ENCODE measurements at regions not wholly inside any gene's neighbourhood (a gene's known extent, or its start where the extent isn't known, plus 50 kb on each side); places are given as distances from the start of the nearest gene placed in this dataset.

DNA sequence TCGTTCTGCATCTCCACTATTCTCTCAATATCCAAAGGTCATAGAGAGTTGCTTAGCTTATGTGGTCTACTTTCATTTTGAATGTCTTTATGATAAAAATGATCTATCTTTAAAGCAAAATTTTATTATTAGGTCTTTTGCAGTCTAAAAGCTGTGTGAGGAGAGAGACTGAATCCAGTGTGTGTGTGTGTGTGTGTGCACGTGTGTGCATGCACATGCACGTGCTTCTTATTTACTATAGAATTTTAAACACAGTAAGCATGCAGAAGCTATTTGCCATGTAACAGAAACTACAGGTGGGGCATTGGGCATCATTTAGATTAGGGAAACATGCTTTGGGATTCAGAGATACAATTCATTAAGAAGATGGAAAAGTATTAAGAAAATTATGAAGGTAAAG lies 136.0 kb upstream of the SPRY2 start:
- TF ChIP-seq, protein P1, sequence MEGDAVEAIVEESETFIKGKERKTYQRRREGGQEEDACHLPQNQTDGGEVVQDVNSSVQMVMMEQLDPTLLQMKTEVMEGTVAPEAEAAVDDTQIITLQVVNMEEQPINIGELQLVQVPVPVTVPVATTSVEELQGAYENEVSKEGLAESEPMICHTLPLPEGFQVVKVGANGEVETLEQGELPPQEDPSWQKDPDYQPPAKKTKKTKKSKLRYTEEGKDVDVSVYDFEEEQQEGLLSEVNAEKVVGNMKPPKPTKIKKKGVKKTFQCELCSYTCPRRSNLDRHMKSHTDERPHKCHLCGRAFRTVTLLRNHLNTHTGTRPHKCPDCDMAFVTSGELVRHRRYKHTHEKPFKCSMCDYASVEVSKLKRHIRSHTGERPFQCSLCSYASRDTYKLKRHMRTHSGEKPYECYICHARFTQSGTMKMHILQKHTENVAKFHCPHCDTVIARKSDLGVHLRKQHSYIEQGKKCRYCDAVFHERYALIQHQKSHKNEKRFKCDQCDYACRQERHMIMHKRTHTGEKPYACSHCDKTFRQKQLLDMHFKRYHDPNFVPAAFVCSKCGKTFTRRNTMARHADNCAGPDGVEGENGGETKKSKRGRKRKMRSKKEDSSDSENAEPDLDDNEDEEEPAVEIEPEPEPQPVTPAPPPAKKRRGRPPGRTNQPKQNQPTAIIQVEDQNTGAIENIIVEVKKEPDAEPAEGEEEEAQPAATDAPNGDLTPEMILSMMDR (IDR thresholded peaks at IDR 0.05; ENCODE audit: low read depth, low read length, missing control alignments), result no peak
- no peak for DNase-seq (ENCODE audit: extremely low read depth, low read depth)
- no peak overlapping the region for H3K4me3 ChIP-seq (replicated peaks; ENCODE audit: low read depth, low read length)

DNA sequence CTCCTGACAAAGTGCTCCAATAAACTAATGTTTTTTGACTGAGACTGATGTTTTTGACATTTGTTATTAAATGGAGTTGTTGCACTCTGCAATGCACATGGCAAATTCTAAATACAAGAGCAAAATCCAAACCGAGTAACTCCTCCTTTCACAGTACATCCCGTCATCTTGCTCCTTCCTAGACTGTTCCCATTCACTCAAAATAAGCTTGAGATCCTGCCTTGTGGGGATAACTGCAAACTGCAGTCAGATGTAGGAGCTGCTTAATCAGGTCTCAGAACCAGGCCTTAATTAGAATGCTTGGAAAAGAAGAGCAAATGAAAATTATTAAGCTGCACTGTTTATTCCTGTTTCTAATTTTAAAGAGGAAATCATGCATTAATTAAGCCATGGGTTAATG lies 134.8 kb upstream of the SPRY2 start:
- no peak overlapping the region for H3K4me3 ChIP-seq (replicated peaks; ENCODE audit: low read depth, low read length)

DNA sequence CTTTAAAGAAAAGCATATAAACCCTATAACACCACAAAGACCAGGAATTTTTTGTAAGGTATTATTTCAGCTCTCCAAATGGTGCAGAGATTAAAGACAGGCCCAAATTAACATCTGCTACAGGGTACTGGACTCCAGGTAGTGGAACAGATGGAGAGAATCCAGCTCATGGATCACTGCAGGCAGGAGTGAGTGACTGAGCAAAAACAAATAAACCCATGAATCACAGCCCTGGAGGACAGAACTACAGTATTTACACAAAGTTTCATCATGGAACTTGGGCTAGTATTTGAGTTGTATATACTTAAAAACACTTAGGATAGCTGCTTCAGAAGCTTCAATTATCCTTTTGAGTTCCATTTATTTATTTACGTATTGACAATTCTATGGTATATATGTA lies 132.8 kb upstream of the SPRY2 start:
- DNase-seq (ENCODE audit: extremely low read depth, low read depth), result no peak
- no peak overlapping the region for H3K4me3 ChIP-seq (replicated peaks; ENCODE audit: low read depth, low read length)
- TF ChIP-seq, protein P1 (IDR thresholded peaks at IDR 0.05; ENCODE audit: low read depth, low read length, missing control alignments), result no peak

More for the DNA sequence above, 134.8 kb upstream of the SPRY2 start:
- no peak for DNase-seq (ENCODE audit: extremely low read depth, low read depth)
- TF ChIP-seq, protein P1 (IDR thresholded peaks at IDR 0.05; ENCODE audit: low read depth, low read length, missing control alignments), result no peak

DNA sequence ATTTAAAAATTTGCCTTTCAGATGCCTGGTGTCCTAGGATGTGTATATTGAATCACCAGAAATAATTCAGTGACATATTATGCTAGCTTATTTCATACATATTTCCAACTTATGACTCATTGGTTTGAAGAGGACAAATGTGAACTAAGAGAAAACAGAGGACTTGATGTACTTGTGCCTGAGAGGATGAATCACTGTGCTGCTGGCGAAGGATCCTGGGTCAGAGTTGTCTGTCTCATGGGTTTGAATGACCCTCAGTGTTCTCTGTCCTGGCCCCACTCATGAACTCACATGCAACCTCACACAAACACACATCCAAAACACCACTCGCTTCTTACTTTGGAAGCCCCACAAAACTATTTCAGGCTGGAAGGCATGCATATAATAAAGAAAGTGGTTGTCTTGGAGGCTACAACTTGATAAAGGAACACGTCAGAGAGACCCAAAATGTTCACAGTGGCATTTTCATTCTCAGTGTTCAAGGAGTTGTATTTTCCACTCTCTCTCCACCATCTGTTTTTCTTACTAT lies 129.0 kb upstream of the SPRY2 start:
- TF ChIP-seq, protein P1 (IDR thresholded peaks at IDR 0.05; ENCODE audit: low read depth, low read length, missing control alignments), result no peak
- DNase-seq (ENCODE audit: extremely low read depth, low read depth), result no peak
- H3K4me3 ChIP-seq (replicated peaks; ENCODE audit: low read depth, low read length), result no peak overlapping the region

DNA sequence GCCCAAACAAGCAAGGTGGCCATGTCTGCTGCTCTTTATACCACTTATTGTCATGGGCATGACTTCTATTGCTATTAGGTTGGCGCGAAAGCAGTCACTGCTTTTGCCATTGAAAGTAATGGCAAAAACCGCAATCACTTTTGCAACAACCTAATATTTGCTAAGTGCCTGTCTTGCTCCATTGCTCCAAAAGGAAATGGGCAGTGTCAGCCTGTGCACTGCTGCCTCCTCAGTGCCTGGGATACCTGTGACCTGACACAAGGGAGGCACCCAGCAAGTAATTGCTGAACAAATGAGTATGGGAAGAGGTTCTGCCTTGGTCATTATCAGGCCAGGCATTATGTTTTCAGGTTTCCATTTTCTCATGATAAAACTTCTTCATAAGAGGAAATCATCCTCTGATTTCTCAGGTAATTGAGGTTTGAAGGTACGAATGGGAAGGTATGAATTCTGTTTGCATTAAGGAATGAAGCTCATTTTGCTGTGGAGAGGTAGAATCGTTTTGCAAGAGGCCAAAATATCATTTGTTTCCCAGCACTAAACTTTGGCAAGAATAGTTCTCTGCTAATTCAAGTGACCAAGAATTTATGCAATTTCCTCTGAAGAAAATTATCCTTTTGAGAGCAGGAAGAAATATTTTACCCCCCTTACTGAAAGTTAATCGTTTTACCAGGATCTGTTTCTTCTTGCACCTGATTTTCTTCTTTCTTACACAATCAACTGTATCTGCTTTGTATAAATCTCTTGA lies 128.4 kb upstream of the SPRY2 start:
- no peak overlapping the region for H3K4me3 ChIP-seq (replicated peaks; ENCODE audit: low read depth, low read length)
- TF ChIP-seq, protein P1 (IDR thresholded peaks at IDR 0.05; ENCODE audit: low read depth, low read length, missing control alignments), result no peak
- DNase-seq (ENCODE audit: extremely low read depth, low read depth), result no peak

DNA sequence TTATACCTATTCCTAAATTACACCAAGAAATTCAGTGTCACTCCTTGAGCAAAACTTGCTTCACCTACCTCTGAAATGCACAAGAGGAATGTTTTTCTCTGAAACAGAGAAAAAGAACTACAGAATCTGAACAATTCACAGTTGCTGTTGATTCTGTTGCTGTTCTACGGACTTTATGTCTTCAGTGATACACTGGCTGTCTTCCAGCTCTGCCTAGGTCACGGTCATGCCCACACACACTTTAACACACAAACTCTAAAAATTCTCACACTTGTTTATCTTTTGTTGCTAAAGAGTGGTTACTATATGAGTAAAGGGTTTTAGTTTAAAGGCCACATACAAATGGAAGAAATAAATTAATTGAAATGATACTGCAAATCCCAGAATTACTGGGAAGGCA lies 124.4 kb upstream of the SPRY2 start:
- DNase-seq (ENCODE audit: extremely low read depth, low read depth), result no peak
- H3K4me3 ChIP-seq (replicated peaks; ENCODE audit: low read depth, low read length), result no peak overlapping the region
- TF ChIP-seq, protein P1 (IDR thresholded peaks at IDR 0.05; ENCODE audit: low read depth, low read length, missing control alignments), result no peak
